GM18511 (cell line): ENCODE measurements at regions not wholly inside any gene's neighbourhood (a gene's known extent, or its start where the extent isn't known, plus 50 kb on each side); places are given as distances from the start of the nearest gene placed in this dataset.
"Not testable (repeated sequence)": the region's sequence is repeated elsewhere in the genome, so short reads cannot be mapped to it uniquely, and the experiment has no call there.

Source experiments
- ATAC-seq: cut with Tn5 transposase; IDR thresholded peaks from one replicate; pipeline ENCODE4 v1.9.1; 2021; ENCODE audit warnings: mild to moderate bottlenecking, moderate library complexity; ENCODE audit not compliant: unreplicated experiment

- no peak for ATAC-seq
These were observed 1303.7 kb upstream of the IGFBP7 start for GRCh38 chr4:58413849-58414248.

- no peak for ATAC-seq
These were observed 1301.7 kb upstream of the IGFBP7 start for GRCh38 chr4:58411904-58412303.

GRCh38 chr4:58406762-58407161 is 1296.6 kb upstream of the IGFBP7 start:
- ATAC-seq, result no peak

- no peak for ATAC-seq
These were observed 1258.0 kb upstream of the IGFBP7 start for GRCh38 chr4:58368221-58368620.

GRCh38 chr4:58360354-58361133 is 1250.4 kb upstream of the IGFBP7 start:
- no peak for ATAC-seq

- ATAC-seq, result no peak
These were observed 1249.4 kb upstream of the IGFBP7 start for GRCh38 chr4:58359590-58359989.

- ATAC-seq, result no peak
These were observed 1247.8 kb upstream of the IGFBP7 start for GRCh38 chr4:58357947-58358346.

GRCh38 chr4:58325070-58325469 is 1214.9 kb upstream of the IGFBP7 start:
- ATAC-seq, result no peak

GRCh38 chr4:58313444-58313843 is 1203.3 kb upstream of the IGFBP7 start:
- ATAC-seq, result no peak

- no peak for ATAC-seq
These were observed 1193.3 kb upstream of the IGFBP7 start for GRCh38 chr4:58303456-58303855.

- ATAC-seq, result no peak
These were observed 1191.3 kb upstream of the IGFBP7 start for GRCh38 chr4:58301376-58301999.

GRCh38 chr4:58286335-58286734 is 1176.2 kb upstream of the IGFBP7 start:
- no peak for ATAC-seq

GRCh38 chr4:58280928-58281327 is 1170.7 kb upstream of the IGFBP7 start:
- ATAC-seq, result not testable (repeated sequence)

- ATAC-seq, result no peak
These were observed 1165.7 kb upstream of the IGFBP7 start for GRCh38 chr4:58275856-58276255.

GRCh38 chr4:58274553-58274952 is 1164.4 kb upstream of the IGFBP7 start:
- ATAC-seq, result no peak

GRCh38 chr4:58272311-58272710 is 1162.1 kb upstream of the IGFBP7 start:
- no peak for ATAC-seq

GRCh38 chr4:58265734-58266133 is 1155.5 kb upstream of the IGFBP7 start:
- ATAC-seq, result no peak

GRCh38 chr4:58261526-58261925 is 1151.3 kb upstream of the IGFBP7 start:
- ATAC-seq, result no peak

- ATAC-seq, result no peak
These were observed 1144.1 kb upstream of the IGFBP7 start for GRCh38 chr4:58254291-58254690.

- no peak for ATAC-seq
These were observed 1142.5 kb upstream of the IGFBP7 start for GRCh38 chr4:58252656-58253055.

GRCh38 chr4:58247792-58248191 is 1137.6 kb upstream of the IGFBP7 start:
- ATAC-seq, result no peak

GRCh38 chr4:58225460-58225859 is 1115.3 kb upstream of the IGFBP7 start:
- ATAC-seq, result no peak

- no peak for ATAC-seq
These were observed 1109.0 kb upstream of the IGFBP7 start for GRCh38 chr4:58219179-58219578.
